Mesenteric fat pad (tissue), 1 donor: ENCODE measurements at regions not wholly inside any gene's neighbourhood (a gene's known extent, or its start where the extent isn't known, plus 50 kb on each side); places are given as distances from the start of the nearest gene placed in this dataset.
"Not testable (repeated sequence)": the region's sequence is repeated elsewhere in the genome, so short reads cannot be mapped to it uniquely, and the experiment has no call there.

Experiments used
- DNase-seq: peaks from one replicate; pipeline ENCODE4 v3.0.0-alpha.2; 2020; ENCODE audit warnings: low spot score
- donor health status: DM: yes; HTN: yes; CAD: no.

DNA sequence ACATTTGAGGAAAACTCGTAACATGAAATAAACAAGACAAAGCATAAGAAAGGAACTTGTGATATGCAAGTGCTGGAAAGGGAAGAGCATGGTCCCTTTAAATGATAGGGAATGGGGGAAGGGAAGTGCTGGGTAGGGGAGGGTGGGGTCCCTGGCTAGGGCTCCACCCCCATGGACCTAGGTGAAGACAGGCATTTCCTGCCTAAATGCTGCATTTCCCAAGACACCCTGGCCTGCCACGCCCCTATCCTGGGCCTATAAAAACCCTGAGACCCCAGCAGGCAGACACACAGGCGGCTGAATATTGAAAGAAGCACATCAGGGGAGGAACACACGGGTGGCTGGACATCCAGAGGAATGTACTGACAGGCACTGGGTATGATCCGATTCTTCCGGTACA, 499.9 kb downstream of the ZEB2 start:
- DNase-seq = no peak

DNA sequence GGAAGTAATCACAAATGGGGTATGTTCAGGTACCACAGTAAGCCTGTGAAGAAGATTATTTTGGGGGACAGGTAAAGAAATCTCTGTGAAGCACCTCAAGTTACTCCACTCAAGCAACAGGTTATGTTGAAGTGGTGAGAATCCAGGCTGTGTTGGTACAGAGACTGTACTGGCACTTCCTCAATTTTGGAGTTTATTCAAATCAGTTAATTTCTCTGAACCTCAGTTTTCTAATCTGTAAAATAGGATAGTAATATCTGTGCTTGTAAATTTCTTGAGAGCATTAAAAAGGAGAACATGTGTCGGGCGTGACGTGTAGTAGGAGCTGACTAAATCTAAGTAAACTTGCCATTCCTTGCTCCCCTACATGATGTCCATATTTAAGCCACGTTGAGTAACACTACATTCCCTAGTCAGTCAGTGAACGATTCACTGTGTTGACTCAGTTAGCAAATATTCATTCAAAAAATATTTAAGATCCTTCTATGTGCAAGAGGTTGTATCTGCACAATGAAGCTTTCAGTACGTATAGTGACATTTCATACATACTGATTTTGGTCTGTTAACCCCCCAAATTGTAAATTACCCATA, 504.2 kb downstream of the ZEB2 start:
- no peak for DNase-seq

DNA sequence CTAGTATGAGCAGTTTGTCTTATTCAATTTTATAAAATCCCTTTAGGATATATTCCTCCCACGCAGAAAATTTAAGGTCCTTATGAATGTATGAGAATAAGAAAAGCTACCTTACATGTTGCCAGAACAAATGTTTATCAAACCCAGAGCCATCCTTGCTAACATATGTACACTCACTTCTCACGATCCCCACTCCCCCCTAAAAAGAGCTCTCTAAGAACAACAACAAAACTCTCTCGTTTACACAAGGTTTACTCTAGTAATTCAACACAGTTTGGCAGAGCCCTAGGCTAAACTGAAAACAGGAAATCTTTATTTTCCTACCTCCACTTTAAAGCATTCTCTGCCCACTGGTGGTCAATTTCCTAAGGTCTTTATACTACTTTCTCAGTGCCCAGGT, 504.9 kb downstream of the ZEB2 start:
- DNase-seq = no peak

DNA sequence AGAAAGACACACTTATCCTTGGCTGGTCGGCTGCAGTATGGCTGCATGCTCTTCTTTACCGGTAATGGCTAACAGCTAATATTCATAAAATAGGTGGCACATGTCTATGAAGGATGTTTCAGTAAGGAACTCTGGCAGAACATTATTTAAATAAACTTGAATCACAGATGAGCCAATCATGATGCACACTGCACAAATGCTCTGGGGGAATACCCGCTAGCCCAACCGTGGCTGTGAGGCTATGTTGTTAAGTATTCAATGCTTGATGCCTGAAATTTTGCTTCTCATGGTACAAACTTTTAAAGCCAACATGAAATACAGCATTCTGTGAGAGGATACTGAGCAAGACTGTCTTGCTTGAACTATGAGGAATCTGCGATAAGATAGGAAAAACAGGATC, 505.8 kb downstream of the ZEB2 start:
- DNase-seq = no peak

DNA sequence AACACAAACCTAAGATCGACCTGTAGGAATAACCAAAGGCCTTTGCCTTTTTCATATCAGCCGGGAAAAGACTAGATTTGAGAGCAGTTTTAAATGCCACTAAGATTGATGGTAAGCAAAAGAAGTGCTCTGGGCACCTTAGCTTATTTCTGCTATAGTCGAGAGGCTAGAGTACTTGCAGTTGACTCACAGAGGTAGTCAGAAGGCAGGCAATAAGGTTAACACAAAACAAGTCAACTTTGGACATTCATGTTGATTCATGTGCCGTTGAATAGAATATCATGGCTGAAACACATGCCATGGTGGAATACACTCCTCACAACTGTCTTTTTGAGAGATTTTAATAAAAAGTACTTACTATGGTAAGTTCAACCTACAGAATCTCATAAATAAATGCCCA, 507.6 kb downstream of the ZEB2 start:
- no peak for DNase-seq

DNA sequence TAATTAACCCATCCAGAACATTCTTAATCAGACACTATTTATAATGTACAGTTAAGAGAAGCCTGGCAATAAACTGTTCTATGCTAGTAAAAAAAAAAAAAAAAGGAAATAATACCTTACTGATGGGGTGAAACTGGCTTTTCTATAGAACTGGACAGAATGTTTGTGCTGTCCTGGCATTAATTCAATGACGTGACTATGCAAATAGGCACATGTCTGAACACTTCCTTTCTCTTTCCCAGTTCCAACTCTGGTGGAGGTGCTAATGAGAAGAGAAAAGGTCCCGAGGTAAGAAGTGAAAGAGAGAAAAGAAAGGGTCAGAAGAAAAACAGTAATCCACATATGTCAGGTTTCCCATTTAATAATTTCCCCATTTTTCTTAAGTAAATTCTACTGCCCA, 508.4 kb downstream of the ZEB2 start:
- no peak for DNase-seq

DNA sequence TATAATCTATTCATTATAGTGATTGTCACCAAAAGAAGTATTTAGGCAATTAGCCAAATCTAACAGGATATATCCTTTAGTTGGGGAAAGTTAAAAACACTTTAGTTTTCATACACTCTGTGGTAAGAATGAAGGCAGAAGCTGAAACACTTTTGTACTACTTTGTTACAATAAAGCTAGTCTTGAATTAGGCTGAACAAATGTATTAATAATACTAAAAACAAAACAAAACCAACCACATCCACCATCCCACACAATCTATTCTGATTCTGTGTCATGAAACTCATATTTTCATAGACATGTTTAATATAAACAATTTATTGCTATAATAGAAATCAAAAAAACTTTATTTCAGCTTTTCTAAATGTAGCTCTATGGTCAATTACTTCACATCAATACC, 508.8 kb downstream of the ZEB2 start:
- DNase-seq = no peak

DNA sequence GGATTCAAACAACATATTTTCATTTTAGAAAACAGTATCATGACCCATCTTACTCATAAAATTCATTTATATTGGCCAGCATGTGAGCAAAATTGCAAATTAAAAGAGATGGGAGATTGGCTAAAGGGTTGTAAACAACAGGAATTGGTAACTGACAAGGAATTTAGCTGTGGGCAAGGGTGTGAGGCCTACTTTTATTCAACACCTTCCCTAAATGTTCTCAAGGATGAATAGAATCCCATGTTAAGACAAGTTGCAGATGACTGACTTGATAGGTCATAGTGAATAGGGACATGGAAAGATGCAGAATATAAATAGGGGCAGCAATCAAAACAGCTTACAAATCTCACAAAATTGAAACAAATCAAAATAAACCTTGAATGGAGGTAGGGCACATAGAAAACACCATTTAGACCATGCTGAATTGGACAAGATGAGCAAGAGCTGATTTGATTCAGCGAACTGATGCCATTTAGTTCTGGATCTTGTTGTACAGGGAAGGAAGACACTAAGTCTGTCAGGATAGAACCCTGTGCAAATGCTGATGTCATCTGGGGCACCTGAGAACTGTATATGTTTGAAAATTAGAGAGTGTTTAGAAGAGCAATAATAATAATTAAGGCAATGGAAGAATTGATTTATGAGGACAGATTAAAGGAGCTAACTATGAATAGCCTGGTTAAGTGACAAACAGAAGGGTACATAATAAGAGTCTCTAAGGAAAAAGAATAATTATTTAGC, 509.7 kb downstream of the ZEB2 start:
- DNase-seq = no peak

DNA sequence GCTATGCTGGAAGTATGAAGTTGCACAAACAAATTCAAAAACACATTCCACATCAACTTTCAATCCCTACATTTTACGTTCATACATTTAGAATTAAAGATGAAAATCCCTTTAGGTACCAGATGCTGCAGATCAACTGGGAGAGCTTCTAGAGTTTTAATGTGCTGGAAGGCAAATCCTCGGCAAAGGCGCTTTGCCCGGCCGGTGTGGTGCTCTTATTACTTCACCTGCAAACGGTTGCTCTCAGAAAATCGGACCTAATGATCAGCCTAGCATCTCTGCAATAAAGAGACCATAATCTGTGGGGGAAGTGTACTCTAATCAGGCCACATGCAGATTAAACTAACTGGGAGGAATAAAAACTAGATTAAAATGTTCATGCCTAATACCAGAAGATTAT, 513.8 kb downstream of the ZEB2 start:
- no peak for DNase-seq

DNA sequence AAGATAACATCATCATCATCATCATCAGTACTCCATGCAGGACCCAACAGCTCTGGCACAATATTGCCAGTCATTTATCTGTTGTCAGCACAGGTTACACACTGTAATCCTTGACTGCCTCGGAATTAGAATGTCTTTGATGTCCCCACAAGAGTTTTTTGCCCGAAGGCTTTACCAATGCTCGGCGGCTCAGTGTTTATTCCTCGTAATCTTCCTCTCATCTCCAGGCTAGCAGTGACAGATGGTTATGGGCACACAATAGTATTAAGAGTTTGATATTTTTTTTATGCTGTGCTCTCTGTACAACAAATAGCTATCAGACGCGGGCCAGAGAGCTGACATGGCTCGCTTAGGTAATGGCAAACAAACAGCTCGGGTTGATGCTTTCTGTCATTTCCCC, 515.2 kb downstream of the ZEB2 start:
- no peak for DNase-seq

DNA sequence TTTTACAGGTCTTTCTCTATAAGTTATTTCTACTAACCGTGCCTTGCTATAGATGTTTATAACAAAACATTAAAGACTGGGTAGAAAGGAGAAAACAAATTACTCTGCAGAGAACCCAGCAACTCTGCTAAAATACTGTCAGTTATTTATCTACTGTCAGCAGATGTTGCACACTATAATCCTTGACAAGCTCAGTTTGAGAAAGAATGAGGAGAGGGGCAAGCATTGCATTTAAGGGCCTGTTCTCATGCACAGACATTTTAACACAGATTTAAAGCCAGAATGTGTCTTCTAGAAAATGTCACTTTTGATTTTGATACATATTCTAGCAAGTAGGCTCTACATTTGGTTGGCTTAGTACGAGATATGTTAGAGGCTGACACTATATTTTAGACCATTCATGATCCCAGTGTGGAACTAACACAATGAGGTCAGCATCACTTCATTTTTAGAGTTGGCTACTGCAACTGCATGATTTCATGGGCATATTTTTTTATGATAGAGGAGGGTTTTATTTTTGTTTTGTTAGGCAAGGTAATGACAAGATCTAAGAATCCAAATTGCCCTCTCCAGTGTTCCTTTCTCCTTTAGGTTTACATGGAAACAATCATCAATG, 516.4 kb downstream of the ZEB2 start:
- DNase-seq = no peak

DNA sequence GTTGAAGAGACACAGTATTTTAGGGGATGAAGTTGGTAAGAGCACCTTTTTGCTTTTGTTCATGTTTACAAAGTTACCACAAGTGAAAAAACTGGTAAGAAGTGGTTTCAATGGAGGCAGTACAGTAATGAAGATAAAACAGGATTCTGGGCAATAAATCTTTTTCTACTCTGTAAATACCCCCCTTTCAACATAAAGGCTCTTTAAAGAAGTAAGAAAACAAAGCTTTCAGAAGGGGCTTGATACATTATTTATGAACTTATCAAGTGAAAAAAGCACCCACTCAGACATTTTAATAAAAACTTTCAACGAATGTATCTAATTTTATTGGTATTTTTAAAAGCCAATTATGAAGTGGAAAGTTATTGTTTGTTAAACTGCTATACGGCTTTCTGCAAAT, 522.9 kb downstream of the ZEB2 start:
- DNase-seq = no peak

DNA sequence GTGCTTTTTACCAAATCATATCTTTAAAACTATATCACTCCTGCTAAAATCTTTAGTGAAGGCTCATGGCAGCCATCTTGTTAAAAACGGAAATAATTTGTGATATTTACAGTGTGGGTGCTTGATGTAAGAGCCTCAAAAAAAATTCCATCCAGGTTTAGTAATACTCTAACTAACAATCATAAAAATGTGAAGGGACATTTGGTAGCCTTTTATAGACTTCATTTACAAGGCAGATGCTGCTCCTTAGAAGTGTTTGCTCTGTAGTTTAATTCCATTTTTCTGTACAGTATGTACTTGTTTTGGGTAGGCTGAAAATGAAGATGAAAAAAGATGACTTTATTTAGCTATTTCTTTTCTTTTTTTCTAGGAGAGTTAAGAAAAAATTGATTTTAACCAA, 525.0 kb downstream of the ZEB2 start:
- no peak for DNase-seq

DNA sequence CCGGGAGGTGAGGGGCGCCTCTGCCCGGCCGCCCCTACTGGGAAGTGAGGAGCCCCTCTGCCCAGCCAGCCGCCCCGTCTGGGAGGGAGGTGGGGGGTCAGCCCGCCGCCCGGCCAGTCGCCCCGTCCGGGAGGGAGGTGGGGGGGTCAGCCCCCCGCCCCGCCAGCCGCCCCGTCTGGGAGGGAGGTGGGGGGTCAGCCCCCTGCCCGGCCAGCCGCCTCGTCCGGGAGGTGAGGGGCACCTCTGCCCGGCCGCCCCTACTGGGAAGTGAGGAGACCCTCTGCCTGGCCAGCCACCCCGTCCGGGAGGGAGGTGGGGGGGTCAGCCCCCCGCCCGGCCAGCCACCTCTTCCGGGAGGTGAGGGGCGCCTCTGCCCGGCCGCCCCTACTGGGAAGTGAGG, 528.3 kb downstream of the ZEB2 start:
- DNase-seq = not testable (repeated sequence)

DNA sequence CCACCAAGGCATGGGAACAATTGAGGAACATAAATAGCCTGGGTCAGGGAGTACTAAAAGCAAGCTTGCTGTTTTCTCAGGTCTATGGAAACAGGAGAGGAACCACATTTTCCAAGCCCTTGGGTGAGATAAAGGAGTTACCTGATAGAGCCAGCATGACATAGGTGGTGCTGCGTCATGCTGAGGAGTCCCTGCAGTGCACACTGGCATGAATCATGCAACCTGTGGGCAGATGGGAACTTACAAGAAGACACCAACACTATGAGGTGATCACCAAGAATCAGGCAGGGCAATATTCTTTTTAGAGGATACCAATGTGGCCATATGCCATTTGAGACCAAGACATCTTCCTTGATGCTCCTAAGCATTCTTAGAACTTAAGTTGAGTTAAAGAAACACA, 531.8 kb downstream of the ZEB2 start:
- no peak for DNase-seq

DNA sequence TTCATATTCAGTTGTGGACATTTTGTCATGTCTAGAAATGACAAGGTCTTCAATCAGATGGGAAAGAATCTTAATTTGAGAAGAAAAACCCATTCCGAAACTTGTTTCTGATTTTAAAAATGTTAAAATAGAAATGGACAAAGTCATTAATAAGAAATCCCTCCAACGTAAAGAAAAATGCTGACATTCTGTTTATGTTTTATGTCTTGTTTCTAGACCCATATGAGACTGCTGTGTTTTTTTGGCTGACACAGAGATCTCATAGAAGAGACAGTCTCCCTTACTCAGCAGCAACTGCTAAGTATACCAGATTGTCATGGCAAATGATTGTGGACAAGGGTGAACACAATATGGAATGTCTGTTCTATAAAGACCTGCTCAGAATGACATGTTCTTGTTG, 538.5 kb downstream of the ZEB2 start:
- DNase-seq = no peak

DNA sequence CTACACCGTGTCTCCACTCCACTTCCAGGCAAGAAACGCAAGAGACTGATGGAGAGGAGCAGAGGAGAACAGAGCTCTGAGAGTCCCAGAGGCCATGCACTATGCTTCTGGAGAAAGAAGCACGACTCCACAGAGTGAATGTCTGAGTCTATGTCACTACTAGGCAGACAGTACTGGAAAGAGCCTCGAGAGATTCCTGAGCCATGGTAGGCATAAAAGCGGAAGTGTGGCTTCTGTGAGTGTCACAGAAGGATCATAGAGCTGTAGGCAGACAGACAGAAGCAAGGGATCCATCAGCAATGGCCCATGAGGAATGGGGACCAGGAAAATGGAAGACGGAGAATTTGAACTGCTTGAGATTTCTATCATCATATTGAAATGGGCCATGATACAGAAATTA, 542.6 kb downstream of the ZEB2 start:
- no peak for DNase-seq

DNA sequence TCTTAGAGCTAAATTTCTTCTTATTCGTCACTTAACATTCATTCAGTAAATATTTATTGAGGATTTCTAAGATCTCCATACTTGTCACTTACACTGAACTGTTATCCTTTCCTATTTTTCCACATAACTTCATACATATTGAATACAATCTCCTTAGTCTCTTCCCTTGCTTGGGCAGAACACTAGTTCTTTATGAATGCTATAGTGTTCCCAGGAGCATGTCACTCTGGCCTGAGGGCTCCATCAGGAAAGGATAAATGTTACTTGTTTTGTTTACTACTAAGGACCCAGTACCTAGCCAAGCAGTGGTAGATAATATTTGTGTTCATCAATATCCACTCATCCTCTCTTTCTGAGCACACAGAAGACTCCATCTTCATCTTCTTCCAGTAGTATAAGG, 544.7 kb downstream of the ZEB2 start:
- no peak for DNase-seq

DNA sequence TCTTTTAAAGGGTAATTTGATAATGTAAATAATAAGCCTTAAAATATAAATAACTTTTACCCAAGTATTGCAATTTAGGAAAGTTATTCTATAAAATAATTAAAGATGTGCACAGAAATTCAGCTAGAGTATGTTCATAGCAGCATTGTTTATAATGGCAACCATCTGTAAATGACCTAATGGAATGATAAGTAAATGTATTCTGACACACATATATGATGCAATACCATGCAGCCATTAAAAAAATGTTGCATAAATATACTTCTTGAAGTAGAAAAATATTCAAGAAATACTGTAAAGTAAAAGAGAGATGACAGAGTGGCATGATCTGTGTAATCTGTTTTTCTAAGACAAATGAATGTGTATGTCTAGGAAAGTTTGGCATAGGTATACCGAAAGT, 545.7 kb downstream of the ZEB2 start:
- DNase-seq = no peak

DNA sequence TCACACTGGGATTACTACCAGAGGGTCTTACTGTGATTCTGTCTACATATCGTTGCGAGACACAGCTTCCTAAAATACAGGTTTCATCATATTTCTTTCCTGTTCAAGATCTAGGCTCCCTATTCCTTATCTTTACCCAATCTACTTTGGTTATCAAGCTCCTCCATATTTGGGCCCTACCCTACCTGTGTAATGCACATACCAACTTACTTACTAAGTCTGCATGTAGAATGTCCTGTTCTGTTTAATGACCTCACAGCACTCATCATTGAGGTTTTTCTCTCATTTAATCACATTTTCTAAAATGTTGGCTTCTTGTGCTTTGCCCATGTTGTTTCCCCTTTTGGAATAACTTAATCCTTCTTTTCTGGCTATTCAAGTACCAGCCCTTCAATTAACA, 551.1 kb downstream of the ZEB2 start:
- DNase-seq = no peak

DNA sequence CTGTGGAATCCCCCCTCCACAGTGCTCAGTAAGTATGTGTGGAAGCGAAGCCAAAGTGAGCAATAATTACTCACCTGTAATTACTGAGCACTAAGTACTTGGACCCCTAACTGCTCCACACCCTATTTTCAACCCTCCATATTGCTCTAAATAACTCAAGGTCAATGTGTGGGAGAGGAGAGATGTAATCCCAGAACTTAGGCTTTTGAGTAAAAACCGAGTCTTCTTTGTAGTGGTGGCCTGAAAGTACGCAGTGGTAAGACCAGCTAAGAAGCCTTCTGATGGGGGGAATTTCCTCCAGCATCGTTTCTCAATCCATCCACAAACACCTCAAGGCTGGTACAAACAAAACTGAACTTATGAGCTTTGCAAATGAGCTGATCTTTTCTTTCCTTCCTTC, 551.6 kb downstream of the ZEB2 start:
- DNase-seq = no peak

DNA sequence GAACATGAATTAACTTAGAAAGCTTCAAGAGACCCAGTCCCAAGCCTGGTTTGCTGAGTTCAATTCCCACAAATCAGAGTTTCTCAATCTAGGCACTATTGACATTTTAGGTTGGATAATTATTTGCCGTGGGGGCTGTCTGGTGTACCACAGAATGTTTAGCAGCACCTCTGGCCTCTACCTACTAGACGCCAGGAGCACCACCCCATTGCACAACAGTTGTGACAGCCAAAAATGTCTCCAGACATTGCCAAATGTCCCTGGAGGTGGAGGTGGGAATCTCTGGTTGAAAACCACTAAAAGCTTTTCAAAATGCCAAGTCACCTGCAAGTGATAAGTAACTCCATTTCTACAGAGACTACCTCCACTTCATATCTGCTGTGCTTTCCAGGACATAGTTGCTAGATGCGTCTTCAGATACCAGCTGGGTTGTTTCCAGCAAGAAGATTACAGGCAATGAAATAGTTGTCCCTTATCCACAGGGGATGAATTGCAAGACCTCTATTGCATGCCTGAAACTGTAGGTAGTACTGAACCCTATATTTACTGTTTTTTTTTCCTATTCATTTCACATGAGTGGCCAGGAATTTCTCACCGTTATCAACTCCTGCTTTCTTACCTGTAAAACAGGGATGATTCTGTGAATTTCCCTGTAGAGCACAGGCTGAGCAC, 554.3 kb downstream of the ZEB2 start:
- no peak for DNase-seq

DNA sequence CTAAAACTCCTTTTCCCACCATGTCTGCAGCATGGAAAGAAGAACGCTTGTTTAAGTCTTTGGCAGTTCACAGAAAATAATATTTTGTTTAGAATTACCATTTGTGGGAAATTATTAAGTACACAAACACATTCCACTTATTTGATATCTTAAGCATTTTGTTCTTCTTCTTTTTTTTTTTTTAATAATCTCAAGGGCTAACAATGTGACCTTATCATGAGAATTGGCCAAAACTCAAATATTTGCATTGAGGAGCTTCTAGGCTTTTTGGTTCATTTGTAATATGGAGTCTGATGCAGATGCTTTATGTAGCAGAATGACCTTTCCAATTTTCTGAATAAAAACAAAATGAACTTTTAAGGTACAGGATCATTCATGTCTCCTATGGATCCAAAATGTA, 555.0 kb downstream of the ZEB2 start:
- no peak for DNase-seq
